ENCODE measurements at regions not wholly inside any gene's neighbourhood (a gene's known extent, or its start where the extent isn't known, plus 50 kb on each side); places are given as distances from the start of the nearest gene placed in this dataset.
"Not testable (repeated sequence)": the region's sequence is repeated elsewhere in the genome, so short reads cannot be mapped to it uniquely, and the experiment has no call there.

- FAIRE-seq = not testable (repeated sequence)
Observed at GRCh38 chr16:88148682-88149081, 197.4 kb downstream of the BANP start.

GRCh38 chr16:88149158-88149603 lies 197.9 kb downstream of the BANP start:
- FAIRE-seq = not testable (repeated sequence)

- not testable (repeated sequence) for FAIRE-seq
Observed at GRCh38 chr16:88149663-88150062, 198.4 kb downstream of the BANP start.

GRCh38 chr16:88150456-88151128 lies 199.4 kb downstream of the BANP start:
- FAIRE-seq = not testable (repeated sequence)

GRCh38 chr16:88151129-88151499 lies 199.9 kb downstream of the BANP start:
- FAIRE-seq = not testable (repeated sequence)

GRCh38 chr16:88151859-88152843 lies 200.9 kb downstream of the BANP start:
- not testable (repeated sequence) for FAIRE-seq

GRCh38 chr16:88152879-88153278 lies 201.6 kb downstream of the BANP start:
- FAIRE-seq = not testable (repeated sequence)

GRCh38 chr16:88153516-88153915 lies 202.3 kb downstream of the BANP start:
- FAIRE-seq = not testable (repeated sequence)

- FAIRE-seq = not testable (repeated sequence)
Observed at GRCh38 chr16:88154886-88155285, 203.7 kb downstream of the BANP start.

- not testable (repeated sequence) for FAIRE-seq
Observed at GRCh38 chr16:88155681-88156080, 204.4 kb downstream of the BANP start.

GRCh38 chr16:88156640-88157283 lies 205.5 kb downstream of the BANP start:
- FAIRE-seq = not testable (repeated sequence)

GRCh38 chr16:88157686-88158085 lies 206.5 kb downstream of the BANP start:
- not testable (repeated sequence) for FAIRE-seq

GRCh38 chr16:88158256-88159045 lies 207.2 kb downstream of the BANP start:
- FAIRE-seq = not testable (repeated sequence)

- not testable (repeated sequence) for FAIRE-seq
Observed at GRCh38 chr16:88159046-88159896, 208.0 kb downstream of the BANP start.

- FAIRE-seq = not testable (repeated sequence)
Observed at GRCh38 chr16:88159897-88160335, 208.7 kb downstream of the BANP start.

GRCh38 chr16:88161191-88161590 lies 210.0 kb downstream of the BANP start:
- not testable (repeated sequence) for FAIRE-seq

- not testable (repeated sequence) for FAIRE-seq
Observed at GRCh38 chr16:88161623-88162275, 210.5 kb downstream of the BANP start.

GRCh38 chr16:88162778-88163177 lies 211.5 kb downstream of the BANP start:
- FAIRE-seq = not testable (repeated sequence)

- not testable (repeated sequence) for FAIRE-seq
Observed at GRCh38 chr16:88164196-88165039, 213.2 kb downstream of the BANP start.
